BJ (cell line): ENCODE measurements at regions not wholly inside any gene's neighbourhood (a gene's known extent, or its start where the extent isn't known, plus 50 kb on each side); places are given as distances from the start of the nearest gene placed in this dataset.
"Not testable (repeated sequence)": the region's sequence is repeated elsewhere in the genome, so short reads cannot be mapped to it uniquely, and the experiment has no call there.

Experiments
- CTCF ChIA-PET: fragments of 350-600 bp; formaldehyde crosslinking; extraction: SDS; loops from one replicate; lab custom pipeline; 2021; ENCODE audit warnings: antibody characterized with exemption, inconsistent platforms; lab: Yijun Ruan, JAX
- POLR2A ChIA-PET: fragments of 300-600 bp; sonication (Branson Sonifier 250); formaldehyde crosslinking; extraction: SDS; loops from one replicate; lab custom pipeline; 2021; ENCODE audit warnings: antibody characterized with exemption; lab: Charles Lee
- DNase-seq: peaks from one replicate; pipeline ENCODE4 v3.0.0-alpha.2; 2011; ENCODE audit warnings: low read depth
- H3K27me3 ChIP-seq: 2 replicates; pipeline ENCODE4 v1.6.0; 2011; ENCODE audit warnings: low read length; ENCODE audit not compliant: control insufficient read depth, insufficient read depth
- H3K36me3 ChIP-seq: 2 replicates; pipeline ENCODE4 v1.5.1; 2011; ENCODE audit warnings: low read length; ENCODE audit not compliant: control insufficient read depth, insufficient read depth
- H3K4me3 ChIP-seq: 2 replicates; pipeline ENCODE4 v1.5.1; 2011; ENCODE audit warnings: low read depth, mild to moderate bottlenecking, control low read depth, low read length
- TF ChIP-seq, protein P1 (sequence below): IDR thresholded peaks from 2 replicates; pipeline ENCODE4 v1.5.1; 2011; ENCODE audit warnings: low read depth, mild to moderate bottlenecking, control low read depth, inconsistent platforms, low read length, moderate library complexity; ENCODE audit not compliant: insufficient read depth

DNA sequence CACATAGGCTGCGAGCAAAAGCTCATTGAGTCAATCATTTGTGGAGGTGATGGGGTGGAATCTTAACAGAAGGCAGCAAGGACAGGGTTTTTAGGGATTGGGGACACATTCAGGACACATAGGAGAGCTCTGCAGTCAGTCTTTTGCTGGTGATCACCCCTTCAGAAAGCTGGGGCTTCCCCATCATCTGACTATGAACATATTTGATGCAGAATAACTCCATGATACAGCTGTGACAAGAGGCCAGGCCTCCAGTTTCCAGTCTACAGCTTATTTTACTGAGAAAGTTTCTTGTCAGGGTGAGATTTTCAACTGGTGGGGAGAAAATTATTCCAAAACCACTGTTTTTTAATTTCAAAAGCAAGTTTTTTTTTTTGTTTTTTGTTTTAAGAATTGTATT is 134.2 kb downstream of the TMEM30B start:
- no peak overlapping the region for H3K4me3 ChIP-seq
- TF ChIP-seq, protein P1, sequence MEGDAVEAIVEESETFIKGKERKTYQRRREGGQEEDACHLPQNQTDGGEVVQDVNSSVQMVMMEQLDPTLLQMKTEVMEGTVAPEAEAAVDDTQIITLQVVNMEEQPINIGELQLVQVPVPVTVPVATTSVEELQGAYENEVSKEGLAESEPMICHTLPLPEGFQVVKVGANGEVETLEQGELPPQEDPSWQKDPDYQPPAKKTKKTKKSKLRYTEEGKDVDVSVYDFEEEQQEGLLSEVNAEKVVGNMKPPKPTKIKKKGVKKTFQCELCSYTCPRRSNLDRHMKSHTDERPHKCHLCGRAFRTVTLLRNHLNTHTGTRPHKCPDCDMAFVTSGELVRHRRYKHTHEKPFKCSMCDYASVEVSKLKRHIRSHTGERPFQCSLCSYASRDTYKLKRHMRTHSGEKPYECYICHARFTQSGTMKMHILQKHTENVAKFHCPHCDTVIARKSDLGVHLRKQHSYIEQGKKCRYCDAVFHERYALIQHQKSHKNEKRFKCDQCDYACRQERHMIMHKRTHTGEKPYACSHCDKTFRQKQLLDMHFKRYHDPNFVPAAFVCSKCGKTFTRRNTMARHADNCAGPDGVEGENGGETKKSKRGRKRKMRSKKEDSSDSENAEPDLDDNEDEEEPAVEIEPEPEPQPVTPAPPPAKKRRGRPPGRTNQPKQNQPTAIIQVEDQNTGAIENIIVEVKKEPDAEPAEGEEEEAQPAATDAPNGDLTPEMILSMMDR = no peak
- H3K36me3 ChIP-seq = no peaks in the 10 kb centered on the region
- no peak for DNase-seq
- POLR2A ChIA-PET = interaction anchor here (0.6 kb wide), 2 partner anchors 36 to 38 kb away, joined by 3 read pairs; no protein-coding TSS in a partner anchor
- no peaks in the 10 kb centered on the region for H3K27me3 ChIP-seq
- CTCF ChIA-PET = interaction anchor here (0.8 to 3.1 kb wide), 6 partner anchors 10 to 426 kb away, joined by 3 to 12 read pairs (median 3); no protein-coding TSS in a partner anchor

DNA sequence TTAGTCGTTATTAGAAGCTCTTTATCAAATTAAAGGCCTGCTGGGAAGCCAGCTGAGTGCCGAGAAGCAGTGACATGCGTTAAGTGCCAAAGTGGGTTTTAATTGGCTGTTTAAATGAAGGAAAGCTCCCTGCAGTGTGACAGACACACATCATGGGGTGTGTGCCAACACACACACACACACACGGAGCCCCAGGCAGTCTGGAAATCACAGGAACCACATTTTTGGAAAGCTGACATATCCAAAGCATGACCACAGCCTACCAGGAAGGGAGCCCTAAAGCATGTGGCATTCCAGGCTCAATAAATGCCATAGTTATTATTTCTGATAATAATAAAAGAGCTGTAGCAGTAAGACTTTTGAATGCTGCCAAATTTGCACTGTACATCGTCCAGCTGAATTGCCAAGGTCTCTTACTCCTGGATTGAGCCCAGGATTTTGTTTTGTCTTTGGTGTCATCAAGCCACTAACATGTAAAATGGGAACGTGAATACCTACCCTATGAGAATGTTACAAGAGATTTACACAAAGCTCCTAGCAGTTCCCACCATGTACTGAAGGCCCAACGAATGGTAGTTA is 135.1 kb downstream of the TMEM30B start:
- POLR2A ChIA-PET = interaction anchor here (0.8 to 0.9 kb wide), 2 partner anchors 28 to 37 kb away, joined by 3 to 4 read pairs; no protein-coding TSS in a partner anchor
- no peaks in the 10 kb centered on the region for H3K27me3 ChIP-seq
- H3K4me3 ChIP-seq = no peak overlapping the region
- DNase-seq = peak; percentile 95
- H3K36me3 ChIP-seq = no peaks in the 10 kb centered on the region
- TF ChIP-seq, protein P1 = no peak
- CTCF ChIA-PET = interaction anchor here (0.7 to 3.1 kb wide), 8 partner anchors 11 to 120 kb away, joined by 3 to 12 read pairs (median 4); no protein-coding TSS in a partner anchor

DNA sequence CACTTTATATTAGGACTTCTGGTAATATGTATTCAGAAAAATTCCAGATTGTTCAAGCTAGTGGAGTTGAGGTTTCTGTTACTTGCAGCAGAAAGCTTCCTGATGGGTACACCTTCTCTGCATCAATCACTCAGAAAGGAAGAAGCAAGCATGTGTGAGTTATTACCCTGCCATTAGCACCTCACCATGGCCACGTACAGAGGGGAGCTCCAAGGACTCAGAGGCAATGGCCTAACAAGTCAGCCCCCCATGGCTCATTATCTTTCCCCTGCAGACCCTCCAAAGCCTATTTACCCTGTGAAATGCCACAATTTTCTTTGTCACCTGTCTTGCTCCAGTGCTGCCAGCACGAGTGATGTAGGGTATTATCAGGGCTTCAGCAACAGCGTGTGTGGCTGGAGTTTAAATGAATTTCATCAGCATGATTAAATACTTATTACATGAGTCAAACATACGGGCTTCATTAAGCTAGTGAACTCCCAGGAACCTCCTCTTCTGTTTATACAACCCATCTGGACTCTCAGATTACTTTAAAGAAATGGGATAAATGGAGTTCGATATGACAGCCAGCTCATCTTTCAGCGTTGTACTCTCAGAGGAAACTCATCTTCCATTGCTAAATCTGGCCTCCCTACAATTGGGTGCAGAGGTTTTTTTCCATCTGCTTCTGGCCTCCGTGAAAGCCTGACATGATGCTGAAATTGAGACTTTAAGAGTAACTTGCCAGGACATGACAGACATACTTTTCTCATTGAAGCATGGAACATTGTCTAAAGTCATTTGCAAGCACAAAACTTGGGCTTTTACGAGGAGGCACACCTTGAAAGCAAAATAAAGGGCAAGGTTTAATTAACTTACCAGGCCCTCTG is 135.9 kb downstream of the TMEM30B start:
- CTCF ChIA-PET = interaction anchor here (0.5 to 3.1 kb wide), 11 partner anchors 36 to 520 kb away, joined by 3 to 12 read pairs (median 4); no protein-coding TSS in a partner anchor
- DNase-seq = peak; percentile 98
- TF ChIP-seq, protein P1 = no peak

DNA sequence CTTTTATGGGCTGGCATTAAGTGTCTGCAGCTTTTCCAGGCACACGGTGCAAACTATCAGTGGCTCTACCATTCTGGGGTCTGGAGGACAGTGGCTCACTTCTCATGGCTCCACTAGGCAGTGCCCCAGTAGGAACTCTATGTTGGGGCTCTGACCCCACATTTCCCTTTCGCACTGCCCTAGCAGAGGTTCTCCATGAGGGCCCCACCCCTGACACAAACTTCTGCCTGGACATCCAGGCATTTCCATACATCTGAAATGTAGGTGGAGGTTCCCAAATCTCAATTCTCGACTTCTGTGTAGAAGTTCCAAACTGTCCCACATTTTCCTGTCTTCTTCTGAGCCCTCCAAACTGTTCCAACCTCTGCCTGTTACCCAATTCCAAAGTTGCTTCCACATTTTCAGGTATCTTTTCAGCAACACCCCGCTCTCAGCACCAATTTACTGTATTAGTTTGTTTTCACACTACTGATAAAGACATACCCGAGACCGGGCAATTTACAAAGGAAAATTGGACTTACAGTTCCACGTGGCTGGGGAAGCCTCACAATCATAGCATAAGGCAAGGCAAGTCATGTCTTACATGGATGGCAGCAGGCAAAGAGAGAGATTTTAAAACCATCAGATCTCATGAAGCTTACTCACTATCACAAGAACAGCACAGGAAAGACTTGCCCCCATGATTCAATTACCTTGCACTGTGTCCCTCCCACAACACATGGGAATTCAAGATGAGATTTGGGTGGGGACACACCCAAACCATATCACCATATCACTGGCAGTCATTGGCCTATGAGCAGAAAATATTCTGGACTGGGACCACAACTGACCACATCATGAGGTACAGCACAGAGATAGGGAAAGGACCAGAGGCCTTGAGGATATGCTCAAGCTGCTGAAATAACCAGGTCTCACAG is 136.8 kb downstream of the TMEM30B start:
- CTCF ChIA-PET = interaction anchor here (0.5 to 0.8 kb wide), 4 partner anchors 45 to 519 kb away, joined by 3 to 5 read pairs (median 4); no protein-coding TSS in a partner anchor
- POLR2A ChIA-PET = interaction anchor here (0.7 kb wide), 1 partner anchor 422 kb away, joined by 3 read pairs; no protein-coding TSS in a partner anchor
- not testable (repeated sequence) for H3K4me3 ChIP-seq, H3K27me3 ChIP-seq, H3K36me3 ChIP-seq, DNase-seq

More for the DNA sequence above, 135.9 kb downstream of the TMEM30B start:
- Histone ChIP-seq H3K4me3 (no peak overlapping the region), H3K27me3 (no peaks in the 10 kb centered on the region), H3K36me3 (no peaks in the 10 kb centered on the region)
- POLR2A ChIA-PET = interaction anchor here (0.7 to 0.9 kb wide), 2 partner anchors 29 to 422 kb away, joined by 3 read pairs; no protein-coding TSS in a partner anchor

DNA sequence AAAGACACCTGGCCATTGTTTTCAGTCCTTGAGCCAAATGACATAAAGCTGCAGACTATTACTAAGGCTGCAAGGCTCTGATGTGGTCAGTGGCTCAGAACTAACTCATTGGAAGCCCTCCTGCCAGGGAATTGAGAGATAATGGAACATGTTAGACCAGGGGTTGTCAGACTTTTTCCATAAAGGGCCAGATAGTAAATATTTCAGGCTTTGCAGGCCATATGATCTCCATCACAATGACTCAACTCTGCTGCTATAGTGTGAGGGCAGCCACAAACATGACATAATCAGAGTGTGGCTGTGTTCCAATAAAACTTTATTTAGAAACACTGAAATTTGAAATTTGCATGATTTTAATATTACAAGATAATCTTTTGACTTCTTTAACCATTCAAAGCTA is 140.3 kb downstream of the TMEM30B start:
- ChIA-PET CTCF (no interaction called here), POLR2A (no interaction called here)
- Histone ChIP-seq H3K27me3 (no peaks in the 10 kb centered on the region), H3K36me3 (no peaks in the 10 kb centered on the region), H3K4me3 (no peak overlapping the region)
- TF ChIP-seq, protein P1 = no peak
- DNase-seq = no peak
